Mesenteric fat pad (tissue), 1 donor: ENCODE measurements at regions not wholly inside any gene's neighbourhood (a gene's known extent, or its start where the extent isn't known, plus 50 kb on each side); places are given as distances from the start of the nearest gene placed in this dataset.

Experiments used
- DNase-seq: peaks from one replicate; pipeline ENCODE4 v3.0.0-alpha.2; 2020; ENCODE audit warnings: low spot score
- donor health status: DM: yes; HTN: yes; CAD: no.

GRCh38 chr2:57554348-57554747 lies 492.3 kb upstream of the VRK2 start:
- no peak for DNase-seq

GRCh38 chr2:57558312-57558711 lies 488.3 kb upstream of the VRK2 start:
- no peak for DNase-seq

- DNase-seq = no peak
Observed at GRCh38 chr2:57562495-57562894, 484.1 kb upstream of the VRK2 start.

- no peak for DNase-seq
Observed at GRCh38 chr2:57563015-57563414, 483.6 kb upstream of the VRK2 start.

- no peak for DNase-seq
Observed at GRCh38 chr2:57567245-57567644, 479.4 kb upstream of the VRK2 start.

GRCh38 chr2:57569396-57569795 lies 477.2 kb upstream of the VRK2 start:
- no peak for DNase-seq

- no peak for DNase-seq
Observed at GRCh38 chr2:57570961-57571360, 475.6 kb upstream of the VRK2 start.

GRCh38 chr2:57575700-57576268 lies 470.8 kb upstream of the VRK2 start:
- no peak for DNase-seq

- DNase-seq = no peak
Observed at GRCh38 chr2:57576983-57577382, 469.6 kb upstream of the VRK2 start.

- no peak for DNase-seq
Observed at GRCh38 chr2:57597940-57598339, 448.7 kb upstream of the VRK2 start.

- no peak for DNase-seq
Observed at GRCh38 chr2:57598551-57598950, 448.1 kb upstream of the VRK2 start.

- DNase-seq = no peak
Observed at GRCh38 chr2:57602733-57603132, 443.9 kb upstream of the VRK2 start.

- no peak for DNase-seq
Observed at GRCh38 chr2:57614988-57615387, 431.6 kb upstream of the VRK2 start.

- no peak for DNase-seq
Observed at GRCh38 chr2:57615855-57616556, 430.6 kb upstream of the VRK2 start.

- DNase-seq = no peak
Observed at GRCh38 chr2:57617318-57617717, 429.3 kb upstream of the VRK2 start.

- no peak for DNase-seq
Observed at GRCh38 chr2:57621122-57621663, 425.4 kb upstream of the VRK2 start.

- no peak for DNase-seq
Observed at GRCh38 chr2:57622009-57622408, 424.6 kb upstream of the VRK2 start.

GRCh38 chr2:57656198-57656597 lies 390.4 kb upstream of the VRK2 start:
- no peak for DNase-seq

GRCh38 chr2:57669570-57669969 lies 377.0 kb upstream of the VRK2 start:
- no peak for DNase-seq

GRCh38 chr2:57674025-57674424 lies 372.6 kb upstream of the VRK2 start:
- no peak for DNase-seq

GRCh38 chr2:57674743-57675142 lies 371.9 kb upstream of the VRK2 start:
- no peak for DNase-seq

- DNase-seq = no peak
Observed at GRCh38 chr2:57677296-57677695, 369.3 kb upstream of the VRK2 start.

- DNase-seq = no peak
Observed at GRCh38 chr2:57681650-57682049, 365.0 kb upstream of the VRK2 start.
